Activated naive CD8-positive, alpha-beta T cell (primary cell): ENCODE measurements at regions not wholly inside any gene's neighbourhood (a gene's known extent, or its start where the extent isn't known, plus 50 kb on each side); places are given as distances from the start of the nearest gene placed in this dataset.

Experiments
- H3K27ac Mint-ChIP-seq: one replicate; pipeline ENCODE4 v1.8.0; 2021; ENCODE audit warnings: mixed read lengths
- H3K27me3 Mint-ChIP-seq: one replicate; pipeline ENCODE4 v1.8.0; 2021; ENCODE audit warnings: mixed read lengths
- H3K36me3 Mint-ChIP-seq: one replicate; pipeline ENCODE4 v1.8.0; 2021; ENCODE audit warnings: mixed read lengths
- H3K4me1 Mint-ChIP-seq: one replicate; pipeline ENCODE4 v1.8.0; 2021; ENCODE audit warnings: low read depth, mixed read lengths
- H3K4me3 Mint-ChIP-seq: one replicate; pipeline ENCODE4 v1.8.0; 2021; ENCODE audit warnings: mild to moderate bottlenecking, mixed read lengths
- H3K9me3 Mint-ChIP-seq: one replicate; pipeline ENCODE4 v1.8.0; 2021; ENCODE audit warnings: low read depth, mixed read lengths

DNA sequence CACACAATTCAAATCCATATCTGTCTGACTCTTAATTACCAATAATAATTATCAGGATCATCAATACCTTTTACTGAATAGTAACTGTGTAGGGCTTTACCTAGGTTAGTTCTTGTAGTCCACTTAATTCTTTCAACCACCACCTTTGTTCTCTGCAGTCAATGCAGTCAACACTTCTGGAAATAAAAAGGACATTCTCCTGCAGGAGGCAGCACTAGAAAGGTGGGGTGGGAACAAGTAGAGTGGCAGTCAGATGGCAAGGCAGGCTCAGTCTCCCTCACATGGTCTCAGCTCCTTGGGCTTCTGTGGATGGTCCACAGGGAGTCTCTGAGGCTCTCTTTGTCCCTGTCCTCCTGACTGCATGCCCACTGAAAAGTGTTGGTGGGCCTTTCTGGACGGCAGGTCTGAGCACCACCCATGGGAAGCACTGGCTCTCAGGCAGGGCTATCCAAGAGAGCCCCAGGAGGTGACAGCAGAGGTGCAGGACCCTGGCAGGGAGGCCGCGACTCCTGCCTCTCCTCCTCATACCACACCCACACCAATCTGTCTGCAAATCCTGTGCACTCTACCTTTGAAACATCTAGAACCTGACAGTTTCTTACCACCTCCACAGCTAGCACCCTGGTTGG, 237.3 kb downstream of the FOXD2 start:
- Mint-ChIP-seq H3K9me3 (peaks cover 19% of the 10 kb centered on the region), H3K4me1 (no peaks in the 10 kb centered on the region), H3K27me3 (peaks cover 9% of the 10 kb centered on the region), H3K27ac (no peak overlapping the region), H3K4me3 (no peak overlapping the region), H3K36me3 (peaks cover 4% of the 10 kb centered on the region)

DNA sequence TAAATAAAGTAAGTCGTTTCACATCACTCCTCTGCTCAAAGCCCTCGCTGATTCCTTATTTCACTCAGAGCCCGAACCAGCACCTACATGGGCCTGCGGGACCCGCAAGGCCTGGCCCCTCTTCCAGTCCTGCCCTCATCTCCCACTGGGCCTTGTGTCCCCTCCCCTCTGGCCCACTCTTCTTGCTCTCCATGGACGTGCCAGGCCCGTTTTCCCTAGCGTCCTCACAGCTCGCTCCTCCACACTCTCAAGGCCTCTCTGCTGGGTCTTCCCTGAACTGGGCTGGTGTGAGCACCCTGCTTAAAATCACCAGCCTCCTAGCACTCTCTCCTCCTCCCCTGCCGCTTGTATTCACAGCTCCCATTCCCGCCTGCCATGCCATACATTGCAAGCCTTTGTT, 237.9 kb downstream of the FOXD2 start:
- peaks cover 19% of the 10 kb centered on the region for H3K9me3 Mint-ChIP-seq
- H3K27ac Mint-ChIP-seq, result no peak overlapping the region
- no peak overlapping the region for H3K4me3 Mint-ChIP-seq
- peaks cover 9% of the 10 kb centered on the region for H3K27me3 Mint-ChIP-seq
- H3K36me3 Mint-ChIP-seq, result peaks cover 4% of the 10 kb centered on the region
- H3K4me1 Mint-ChIP-seq, result no peaks in the 10 kb centered on the region

DNA sequence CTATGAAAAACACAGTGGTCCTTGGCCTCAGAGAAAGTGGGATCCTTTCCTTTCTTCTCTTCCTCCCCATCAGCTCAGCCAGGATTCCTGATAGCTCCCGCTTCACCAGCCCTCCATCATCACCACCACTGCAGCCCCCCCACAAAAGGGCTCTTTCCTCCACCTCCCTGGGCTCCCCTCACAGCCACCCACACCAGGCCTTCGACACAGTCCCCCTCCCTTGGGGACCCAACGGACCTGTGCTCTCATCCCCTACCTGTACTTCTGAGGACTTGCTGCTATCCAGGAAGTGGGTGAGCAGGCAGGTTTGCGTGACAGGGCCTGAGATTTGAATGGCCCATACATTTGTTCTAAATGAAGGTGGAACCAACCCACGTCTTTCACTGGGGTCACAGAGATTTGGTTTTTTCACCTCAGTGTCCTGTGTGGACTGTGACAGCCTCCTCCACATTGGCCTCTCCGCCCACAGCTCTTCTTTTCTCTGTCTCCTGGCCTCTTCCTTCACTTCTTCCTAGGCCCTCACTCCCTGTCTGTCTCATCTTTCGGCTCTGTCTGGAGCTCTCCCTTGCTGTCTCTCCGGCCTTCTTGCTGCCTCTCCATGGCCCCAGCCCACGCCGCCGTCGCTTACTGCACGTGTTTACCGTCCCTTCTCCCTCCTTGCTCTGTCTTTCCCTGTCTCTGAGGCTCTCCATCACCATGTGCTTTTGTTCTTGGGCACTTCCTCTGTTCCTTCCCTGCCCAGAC, 238.6 kb downstream of the FOXD2 start:
- Mint-ChIP-seq H3K36me3 (peaks cover 4% of the 10 kb centered on the region), H3K4me1 (no peaks in the 10 kb centered on the region), H3K4me3 (no peak overlapping the region), H3K27me3 (peaks cover 7% of the 10 kb centered on the region), H3K27ac (no peak overlapping the region), H3K9me3 (peaks cover 17% of the 10 kb centered on the region)

DNA sequence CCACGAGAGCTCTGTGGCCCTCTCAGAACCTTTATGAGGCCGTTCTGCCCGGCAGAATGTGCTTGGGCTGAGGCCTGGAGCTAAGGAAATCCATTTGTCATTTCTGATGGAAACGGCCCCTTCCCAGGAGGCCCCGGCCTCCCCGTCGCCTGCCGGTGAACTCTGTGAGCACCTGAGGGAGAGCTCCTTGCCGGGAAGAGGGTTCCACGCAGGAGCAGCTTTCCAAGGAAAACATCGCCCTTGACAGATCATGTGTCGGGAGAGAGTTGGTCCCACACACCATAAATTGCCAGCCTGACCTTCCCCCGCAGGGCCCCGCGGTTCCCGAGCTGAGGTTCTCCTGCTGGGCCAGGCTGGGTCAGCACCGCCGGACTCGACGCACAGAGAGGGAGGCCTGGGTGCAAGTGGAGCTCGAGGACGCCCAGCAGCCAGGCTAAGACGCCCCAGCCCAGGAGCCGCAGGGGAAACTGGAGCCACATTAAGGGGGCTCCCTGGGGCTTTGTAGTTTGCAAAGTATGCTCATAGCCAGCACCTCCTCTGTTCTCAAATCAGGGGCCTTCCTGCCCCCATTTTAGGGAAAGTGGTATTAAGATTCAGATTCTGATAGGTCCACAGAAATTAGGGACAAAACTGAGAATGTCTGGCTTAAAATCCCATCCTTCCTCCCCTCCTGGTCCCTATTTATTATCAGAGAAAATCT, 239.5 kb downstream of the FOXD2 start:
- Mint-ChIP-seq H3K36me3 (peaks cover 3% of the 10 kb centered on the region), H3K27ac (no peak overlapping the region), H3K9me3 (peaks cover 13% of the 10 kb centered on the region), H3K4me1 (no peaks in the 10 kb centered on the region), H3K4me3 (no peak overlapping the region), H3K27me3 (peaks cover 7% of the 10 kb centered on the region)

DNA sequence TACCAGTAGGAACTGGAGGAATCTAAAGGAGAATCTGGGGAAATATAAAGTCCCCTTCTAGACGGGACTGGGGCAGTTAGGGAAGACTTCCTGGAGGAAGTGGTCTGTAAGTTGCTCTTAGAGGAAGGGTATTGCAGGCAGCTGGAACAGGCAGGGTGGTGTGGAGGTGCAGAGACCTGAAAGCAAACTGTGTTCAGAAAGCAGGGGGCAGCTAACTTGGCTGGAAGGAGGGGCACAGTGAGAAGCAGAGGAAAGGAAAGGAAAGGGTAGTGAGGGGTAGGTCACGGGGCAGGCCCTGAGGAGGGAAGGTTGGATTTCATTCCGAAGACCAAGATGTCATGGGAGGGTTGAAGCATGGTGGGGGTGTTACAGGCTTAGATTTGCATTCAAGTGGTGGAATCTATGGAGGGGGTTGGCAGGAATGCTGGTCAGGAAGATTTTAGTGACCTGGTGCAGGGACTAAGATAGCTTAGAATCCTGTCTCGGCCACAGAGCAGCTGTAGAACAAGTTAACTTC, 240.7 kb downstream of the FOXD2 start:
- Mint-ChIP-seq H3K36me3 (no peaks in the 10 kb centered on the region), H3K4me1 (no peaks in the 10 kb centered on the region), H3K27ac (no peak overlapping the region), H3K4me3 (no peak overlapping the region), H3K27me3 (peaks cover 4% of the 10 kb centered on the region), H3K9me3 (peaks cover 2% of the 10 kb centered on the region)

DNA sequence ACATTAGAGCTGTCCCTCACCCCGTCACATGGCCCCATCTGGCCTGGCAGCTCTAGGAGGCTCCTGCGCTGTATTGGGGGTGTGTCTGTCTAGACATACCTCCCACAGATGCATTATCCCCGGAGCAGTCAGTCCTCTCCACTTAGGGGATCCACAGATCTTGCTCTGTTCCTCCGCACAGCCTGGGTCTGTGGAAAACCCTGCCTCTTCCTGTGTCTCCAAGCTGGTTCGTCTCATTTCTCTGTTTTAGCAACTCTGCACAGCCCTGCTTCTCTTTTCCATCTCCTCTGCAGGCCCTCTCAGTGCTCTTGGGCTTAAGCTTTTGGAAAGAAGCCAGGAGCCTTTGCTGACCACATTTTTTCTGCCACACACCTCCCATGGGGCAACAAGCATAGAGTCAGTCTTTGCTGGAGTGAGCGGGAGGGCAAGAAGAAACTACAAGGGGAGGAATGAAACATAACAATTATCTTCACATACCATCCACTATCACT, 241.5 kb downstream of the FOXD2 start:
- no peak overlapping the region for H3K4me3 Mint-ChIP-seq
- no peaks in the 10 kb centered on the region for H3K4me1 Mint-ChIP-seq
- H3K27ac Mint-ChIP-seq, result no peak overlapping the region
- H3K9me3 Mint-ChIP-seq, result no peaks in the 10 kb centered on the region
- H3K36me3 Mint-ChIP-seq, result no peaks in the 10 kb centered on the region
- H3K27me3 Mint-ChIP-seq, result peaks cover 2% of the 10 kb centered on the region

DNA sequence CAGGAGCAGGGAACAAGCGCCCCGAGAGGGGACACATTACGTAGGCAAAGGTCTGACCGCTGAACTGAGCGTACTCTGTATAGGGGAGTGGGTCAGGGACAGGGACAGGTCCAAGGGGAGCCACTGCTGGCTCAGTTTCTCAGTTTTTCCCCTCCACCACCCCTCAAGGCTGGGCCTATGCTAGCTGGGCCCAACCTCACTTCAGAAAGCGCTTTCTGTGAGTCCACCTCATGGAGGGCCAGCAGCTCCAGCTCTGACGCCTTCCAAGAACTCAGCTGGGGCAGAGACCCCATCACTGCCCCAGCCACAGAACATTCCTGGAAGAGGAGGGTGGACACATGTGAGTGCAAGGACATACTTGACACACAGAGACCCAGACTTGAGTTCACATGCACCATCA, 242.0 kb downstream of the FOXD2 start:
- no peaks in the 10 kb centered on the region for H3K4me1 Mint-ChIP-seq
- no peaks in the 10 kb centered on the region for H3K36me3 Mint-ChIP-seq
- H3K4me3 Mint-ChIP-seq, result no peak overlapping the region
- H3K27ac Mint-ChIP-seq, result no peak overlapping the region
- H3K27me3 Mint-ChIP-seq, result peaks cover 2% of the 10 kb centered on the region
- no peaks in the 10 kb centered on the region for H3K9me3 Mint-ChIP-seq

DNA sequence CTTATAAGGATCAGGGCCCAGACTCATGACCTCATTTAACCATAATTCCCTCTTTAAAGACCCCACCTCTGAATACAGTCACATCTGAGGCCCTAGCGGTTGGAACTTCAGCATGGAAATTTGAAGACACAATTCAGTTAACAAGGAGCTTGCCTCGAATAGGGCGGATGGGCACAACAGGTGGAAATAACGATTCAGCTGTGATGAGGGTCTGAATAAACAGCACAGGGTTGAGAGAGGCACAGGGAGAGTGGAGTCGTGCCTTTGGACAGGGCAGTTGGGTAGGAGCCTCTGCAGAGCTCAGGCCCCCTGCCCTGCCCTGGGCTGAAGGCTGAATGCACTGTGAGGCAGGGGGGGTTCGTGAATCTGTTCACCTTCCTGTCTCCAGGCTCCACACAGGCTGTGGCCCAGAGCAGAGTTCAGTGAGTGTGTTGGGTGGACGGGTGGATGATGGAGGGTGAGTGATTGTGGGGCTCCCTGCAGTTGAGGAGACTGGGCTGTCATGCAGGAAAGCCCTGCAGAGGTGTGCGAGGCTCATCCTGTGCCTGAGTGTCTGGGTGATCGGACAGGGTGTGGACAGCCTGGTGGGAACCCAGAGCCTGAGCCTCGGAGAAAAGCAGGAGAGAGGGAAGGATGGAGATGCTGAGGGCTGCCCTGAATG, 243.1 kb downstream of the FOXD2 start:
- H3K27me3 Mint-ChIP-seq, result peaks cover under 1% of the 10 kb centered on the region

DNA sequence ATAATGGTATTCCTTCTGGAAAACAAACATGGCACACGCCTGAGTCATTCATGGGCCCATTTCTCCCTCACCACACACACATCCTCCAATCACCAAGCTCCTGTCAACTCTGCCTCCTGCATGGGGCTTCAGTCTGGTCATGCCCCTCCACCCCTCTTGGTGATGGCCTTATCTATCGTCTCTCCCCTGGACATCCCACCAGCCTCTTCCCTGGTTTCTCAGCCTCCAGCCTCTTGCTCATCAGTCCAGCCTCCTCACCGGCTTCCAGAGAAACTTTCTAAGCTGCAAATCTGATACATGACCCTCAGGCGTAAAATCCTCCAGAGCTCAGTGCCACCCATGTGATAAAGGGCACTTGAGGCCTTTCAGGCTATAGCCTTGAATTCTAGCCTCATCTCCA, 243.9 kb downstream of the FOXD2 start:
- H3K9me3 Mint-ChIP-seq, result no peaks in the 10 kb centered on the region
- no peak overlapping the region for H3K4me3 Mint-ChIP-seq
- no peaks in the 10 kb centered on the region for H3K36me3 Mint-ChIP-seq
- no peaks in the 10 kb centered on the region for H3K27me3 Mint-ChIP-seq
- no peak overlapping the region for H3K27ac Mint-ChIP-seq
- H3K4me1 Mint-ChIP-seq, result no peaks in the 10 kb centered on the region

More for the DNA sequence above, 243.1 kb downstream of the FOXD2 start:
- H3K36me3 Mint-ChIP-seq, result no peaks in the 10 kb centered on the region
- no peak overlapping the region for H3K4me3 Mint-ChIP-seq
- H3K9me3 Mint-ChIP-seq, result no peaks in the 10 kb centered on the region
- no peaks in the 10 kb centered on the region for H3K4me1 Mint-ChIP-seq
- no peak overlapping the region for H3K27ac Mint-ChIP-seq

DNA sequence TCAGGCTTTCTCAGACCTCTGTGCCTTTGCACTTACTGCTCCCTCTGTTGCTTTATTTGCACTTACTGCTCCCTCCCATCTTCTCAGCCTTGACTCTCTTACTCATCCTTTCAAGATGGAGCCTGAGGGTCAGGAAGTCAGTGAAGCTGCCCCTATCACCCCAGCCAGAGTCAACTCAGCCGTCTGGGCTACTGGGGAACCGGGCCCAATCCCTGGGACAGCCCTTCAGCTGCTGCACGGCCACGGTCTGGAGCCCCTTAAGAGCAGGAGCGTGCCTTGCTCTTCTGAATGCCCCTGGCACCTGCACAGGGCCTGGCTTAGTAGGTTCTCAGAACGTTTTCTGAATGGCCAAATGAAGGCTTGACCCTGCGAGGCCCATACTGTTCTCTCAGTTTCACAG, 244.4 kb downstream of the FOXD2 start:
- Mint-ChIP-seq H3K9me3 (no peaks in the 10 kb centered on the region), H3K4me3 (no peak overlapping the region), H3K36me3 (no peaks in the 10 kb centered on the region), H3K27ac (no peak overlapping the region), H3K4me1 (no peaks in the 10 kb centered on the region), H3K27me3 (no peaks in the 10 kb centered on the region)

DNA sequence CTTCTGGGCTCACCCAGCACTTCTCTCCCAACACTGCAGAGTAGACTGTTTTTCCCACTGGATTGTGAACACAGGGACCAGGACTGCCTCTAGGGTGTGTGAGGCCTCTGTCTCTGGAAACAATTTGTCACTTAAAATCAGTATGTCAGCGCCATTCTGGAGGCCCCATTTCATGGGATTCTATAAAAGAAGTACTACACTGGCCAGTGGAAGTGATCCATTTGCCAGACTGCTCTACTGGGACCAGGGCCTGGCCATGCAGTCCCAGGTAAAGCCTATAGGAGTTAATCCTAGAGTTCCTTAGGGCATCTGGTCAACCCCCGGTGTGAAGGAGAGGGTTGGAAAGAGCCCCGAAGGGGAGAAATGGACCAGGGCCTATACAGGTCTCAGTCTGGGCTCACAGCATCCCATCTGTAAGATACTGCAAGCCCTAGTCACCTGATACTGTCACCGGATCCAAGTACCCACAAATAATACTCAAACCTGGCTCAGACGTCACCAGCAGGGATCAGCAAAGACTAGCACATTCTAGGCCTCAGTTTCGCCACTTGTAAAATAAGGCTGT, 245.0 kb downstream of the FOXD2 start:
- Mint-ChIP-seq H3K9me3 (no peaks in the 10 kb centered on the region), H3K4me3 (no peak overlapping the region), H3K36me3 (no peaks in the 10 kb centered on the region), H3K27ac (no peak overlapping the region), H3K4me1 (no peaks in the 10 kb centered on the region), H3K27me3 (no peaks in the 10 kb centered on the region)

DNA sequence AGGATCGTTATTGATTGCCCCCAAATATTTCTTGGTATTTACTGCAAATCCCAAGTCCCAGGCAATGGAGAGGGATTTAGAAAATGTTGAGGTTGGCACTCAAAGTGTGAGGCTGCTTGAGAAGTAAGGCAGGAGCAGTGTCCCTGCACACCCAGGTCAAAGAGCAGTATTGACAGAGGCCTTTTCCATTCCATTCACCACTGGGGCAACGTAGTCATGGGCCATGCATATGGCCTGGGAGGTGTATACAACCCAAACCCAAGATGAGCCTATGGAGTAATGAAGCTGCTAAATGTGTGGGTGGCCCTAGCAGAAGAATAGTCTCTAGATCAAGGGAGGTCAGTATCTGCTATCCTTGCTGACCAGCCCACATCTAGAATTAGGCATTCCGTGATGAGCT, 245.6 kb downstream of the FOXD2 start:
- H3K36me3 Mint-ChIP-seq, result no peaks in the 10 kb centered on the region
- no peak overlapping the region for H3K27ac Mint-ChIP-seq
- peaks cover under 1% of the 10 kb centered on the region for H3K27me3 Mint-ChIP-seq
- H3K4me3 Mint-ChIP-seq, result no peak overlapping the region
- no peaks in the 10 kb centered on the region for H3K9me3 Mint-ChIP-seq
- H3K4me1 Mint-ChIP-seq, result no peaks in the 10 kb centered on the region

DNA sequence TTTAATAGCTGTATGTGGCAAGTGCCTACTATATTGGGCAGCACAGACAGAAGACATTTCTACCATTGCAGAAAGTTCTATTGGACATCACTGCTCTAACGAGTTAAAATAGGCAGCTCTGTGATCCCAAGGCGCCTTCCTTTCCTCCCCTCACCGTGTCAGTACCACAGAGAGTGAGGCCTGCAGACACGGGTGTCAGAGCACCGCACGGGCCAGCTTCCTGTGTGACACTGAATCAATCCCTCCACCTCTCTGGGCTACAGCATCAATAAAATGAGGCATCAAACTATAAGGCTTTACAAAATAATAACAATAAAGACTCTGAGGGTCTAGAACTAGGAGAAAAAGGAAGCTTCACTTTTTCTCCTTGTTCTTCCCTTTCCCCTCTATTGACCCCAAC, 246.7 kb downstream of the FOXD2 start:
- Mint-ChIP-seq H3K4me1 (no peaks in the 10 kb centered on the region), H3K27me3 (peaks cover 2% of the 10 kb centered on the region), H3K9me3 (no peaks in the 10 kb centered on the region), H3K4me3 (no peak overlapping the region), H3K27ac (no peak overlapping the region), H3K36me3 (no peaks in the 10 kb centered on the region)

DNA sequence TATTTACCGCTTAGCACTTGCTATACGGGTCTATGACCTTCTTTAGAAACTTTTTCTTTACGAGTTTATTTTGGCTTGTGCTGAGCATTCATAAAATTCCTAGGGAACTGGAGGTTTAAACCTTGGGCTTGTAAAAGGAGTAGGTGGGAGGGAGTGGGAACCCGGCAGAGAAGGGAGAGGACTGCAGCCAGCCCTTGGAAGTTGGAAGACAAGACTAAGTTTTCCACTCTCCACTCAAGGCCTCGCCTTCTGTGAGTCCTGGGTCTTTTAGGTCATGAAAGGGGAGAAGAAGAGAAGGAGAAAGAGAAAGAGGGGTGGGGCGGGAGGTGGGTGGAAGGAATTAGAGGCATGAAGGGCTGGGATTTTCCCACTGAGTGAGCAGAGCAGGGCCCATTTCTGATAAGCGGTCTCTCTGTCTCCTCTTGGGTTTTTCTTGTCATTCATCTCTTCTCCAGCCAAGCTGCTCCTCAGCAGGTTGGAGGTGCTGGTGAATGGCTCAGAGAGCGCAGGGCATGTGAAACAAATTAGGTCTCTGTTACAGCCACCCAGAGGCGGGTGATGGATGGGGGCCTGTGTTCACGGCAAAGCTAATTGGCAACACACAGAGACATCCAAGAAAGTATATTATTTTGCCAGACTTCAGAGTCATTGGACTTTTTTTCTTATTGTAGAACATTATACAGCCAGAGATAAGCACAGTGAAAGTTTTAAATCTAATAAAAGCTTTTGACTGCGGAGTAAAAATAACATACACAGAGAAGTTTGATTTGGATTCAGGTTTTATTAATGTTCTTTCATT, 247.3 kb downstream of the FOXD2 start:
- Mint-ChIP-seq H3K9me3 (no peaks in the 10 kb centered on the region), H3K27me3 (peaks cover 2% of the 10 kb centered on the region), H3K4me1 (no peaks in the 10 kb centered on the region), H3K4me3 (no peak overlapping the region), H3K27ac (no peak overlapping the region), H3K36me3 (no peaks in the 10 kb centered on the region)
